ENCODE measurements at regions not wholly inside any gene's neighbourhood (a gene's known extent, or its start where the extent isn't known, plus 50 kb on each side); places are given as distances from the start of the nearest gene placed in this dataset.

GRCh38 chr6:97820400-97820799 lies 537.4 kb upstream of the MMS22L start:
- TF ChIP-seq CTCF (conservative IDR thresholded peaks at IDR 0.05; ENCODE audit: low read length) = no peak
- no peak for TF ChIP-seq EZH2phosphoT487 (IDR thresholded peaks at IDR 0.05; ENCODE audit: borderline replicate concordance)
